NOMO-1 (cell line): ENCODE measurements at regions not wholly inside any gene's neighbourhood (a gene's known extent, or its start where the extent isn't known, plus 50 kb on each side); places are given as distances from the start of the nearest gene placed in this dataset.
"Not testable (repeated sequence)": the region's sequence is repeated elsewhere in the genome, so short reads cannot be mapped to it uniquely, and the experiment has no call there.

Source experiments
- DNase-seq, 2 experiments: peaks; one replicate each; lab custom pipeline; 2025; ENCODE audit not compliant: unreplicated experiment in 2 of 2; lab: John Stamatoyannopoulos, UW

DNA sequence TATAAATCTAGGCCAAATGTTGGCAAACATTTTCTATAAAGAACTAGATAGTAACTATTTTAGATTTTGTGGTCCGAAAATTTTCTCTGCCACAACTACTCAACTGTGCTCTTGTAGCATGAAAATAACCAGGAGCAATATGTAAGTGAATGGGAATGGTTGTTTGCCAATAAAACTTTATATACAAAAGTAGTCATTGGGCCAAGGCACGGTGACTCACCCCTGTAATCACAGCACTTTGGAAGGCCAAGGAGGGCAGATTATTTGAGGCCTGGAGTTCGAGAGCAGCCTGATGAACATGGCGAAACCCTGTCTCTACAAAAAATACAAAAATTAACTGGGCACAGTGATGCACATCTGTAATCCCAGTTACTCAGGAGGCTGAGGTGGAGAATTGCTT lies 617.1 kb downstream of the EPM2A start:
- DNase-seq: no peak

DNA sequence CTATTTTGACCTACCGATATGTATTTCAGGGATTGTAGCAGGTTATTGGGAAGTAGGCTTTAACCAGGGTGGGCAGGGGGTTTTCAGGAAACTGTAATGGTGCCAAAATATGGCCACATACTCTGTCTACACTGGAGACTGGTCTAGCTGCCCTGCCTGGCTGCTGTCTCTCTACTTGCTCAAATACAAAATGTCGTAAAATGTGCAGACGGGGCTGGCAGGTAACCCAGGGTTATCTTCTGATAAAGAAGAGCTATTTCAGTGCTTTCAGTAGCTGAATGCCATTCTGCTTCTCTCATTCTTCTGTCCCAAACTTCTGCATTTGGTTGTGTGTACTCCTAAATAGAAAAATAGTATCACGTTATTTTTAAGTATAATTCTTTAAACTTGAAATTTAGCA lies 616.2 kb downstream of the EPM2A start:
- no peak for DNase-seq

DNA sequence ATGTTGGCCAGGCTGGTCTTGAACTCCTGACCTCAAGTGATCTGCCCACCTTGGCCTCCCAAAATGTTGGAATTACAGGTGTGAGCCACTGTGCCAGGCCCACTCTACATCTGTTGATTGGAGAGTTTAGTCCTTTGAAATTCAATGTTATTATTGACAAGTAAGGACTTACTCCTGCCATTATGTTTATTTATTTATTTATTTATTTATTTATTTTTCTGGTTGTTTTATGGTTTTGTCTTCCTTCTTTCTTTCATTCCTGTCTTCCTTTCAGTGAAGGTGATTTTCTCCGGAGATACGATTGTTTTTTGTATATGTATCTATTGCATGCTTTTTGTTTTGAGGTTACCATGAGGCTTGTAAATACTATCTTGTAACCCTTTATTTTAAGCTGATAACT lies 602.6 kb downstream of the EPM2A start:
- no peak for DNase-seq

DNA sequence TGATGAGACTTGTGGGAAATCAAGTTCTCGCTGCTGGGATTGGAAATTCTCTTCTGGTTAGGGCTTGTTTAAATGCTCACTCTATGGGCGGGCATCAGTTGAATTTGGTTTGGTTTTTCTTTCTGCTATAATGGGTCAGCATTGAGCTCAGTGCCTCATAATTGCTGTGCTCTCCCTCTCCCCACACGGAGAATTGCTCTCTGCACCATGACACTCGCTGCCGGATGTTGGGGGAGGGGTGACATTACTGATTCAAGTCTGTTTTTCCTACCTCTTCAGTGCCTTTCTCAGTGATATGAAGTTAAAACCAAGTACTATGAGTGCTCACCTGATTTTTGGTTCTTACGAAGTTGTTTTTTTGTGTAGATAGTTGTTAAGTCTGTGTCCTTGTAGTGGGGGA lies 599.6 kb downstream of the EPM2A start:
- DNase-seq: no peak

DNA sequence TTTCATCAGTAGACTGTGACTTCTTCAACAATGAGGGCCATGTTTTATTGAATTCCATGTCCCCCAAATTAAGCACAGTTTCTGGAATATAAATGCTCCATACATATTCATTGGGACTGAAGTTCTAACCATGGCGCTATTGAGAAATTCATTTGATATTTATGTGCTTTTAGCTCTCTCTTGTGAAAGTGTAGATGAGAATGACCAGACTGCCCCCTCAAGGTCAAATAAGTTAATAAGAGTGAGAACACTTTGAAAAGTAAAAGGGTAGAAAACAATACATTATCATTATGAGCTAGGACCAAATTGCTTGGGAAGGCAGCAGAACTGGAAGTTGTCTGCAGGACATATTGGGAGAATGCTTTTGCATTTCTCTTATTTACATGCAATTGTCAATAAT lies 597.9 kb downstream of the EPM2A start:
- peak in 1 of 2 experiments; percentile 25 for DNase-seq

DNA sequence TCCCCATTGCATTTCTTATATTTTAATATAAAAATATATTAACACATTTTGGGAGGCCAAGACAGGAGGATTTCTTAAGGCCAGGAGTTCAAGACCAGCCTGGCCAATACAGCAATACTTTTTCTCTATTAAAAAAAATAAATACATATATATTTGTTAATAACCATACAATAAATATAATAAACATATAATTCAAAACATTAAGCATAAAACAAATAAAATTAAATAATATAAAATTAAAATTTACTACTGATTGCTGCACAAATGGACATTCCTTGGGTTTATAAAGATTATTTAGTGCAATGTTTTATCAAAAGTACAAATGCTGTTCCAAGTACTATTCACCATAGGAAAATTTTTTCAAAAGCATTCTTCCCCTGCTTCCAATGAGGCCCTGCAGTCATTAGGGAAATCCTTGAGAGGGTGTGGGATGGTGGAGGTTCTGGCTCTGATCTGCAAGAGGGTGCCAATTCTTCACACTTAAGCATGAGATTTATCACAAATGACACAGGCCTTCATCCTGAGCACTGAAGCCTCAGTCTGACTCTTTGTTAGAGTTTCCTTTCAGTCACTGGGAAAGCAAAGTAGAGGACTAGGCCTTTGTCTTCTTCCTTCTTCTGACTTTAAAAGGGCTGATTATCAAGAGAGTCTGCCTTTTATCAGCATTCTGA lies 596.7 kb downstream of the EPM2A start:
- DNase-seq: no peak

DNA sequence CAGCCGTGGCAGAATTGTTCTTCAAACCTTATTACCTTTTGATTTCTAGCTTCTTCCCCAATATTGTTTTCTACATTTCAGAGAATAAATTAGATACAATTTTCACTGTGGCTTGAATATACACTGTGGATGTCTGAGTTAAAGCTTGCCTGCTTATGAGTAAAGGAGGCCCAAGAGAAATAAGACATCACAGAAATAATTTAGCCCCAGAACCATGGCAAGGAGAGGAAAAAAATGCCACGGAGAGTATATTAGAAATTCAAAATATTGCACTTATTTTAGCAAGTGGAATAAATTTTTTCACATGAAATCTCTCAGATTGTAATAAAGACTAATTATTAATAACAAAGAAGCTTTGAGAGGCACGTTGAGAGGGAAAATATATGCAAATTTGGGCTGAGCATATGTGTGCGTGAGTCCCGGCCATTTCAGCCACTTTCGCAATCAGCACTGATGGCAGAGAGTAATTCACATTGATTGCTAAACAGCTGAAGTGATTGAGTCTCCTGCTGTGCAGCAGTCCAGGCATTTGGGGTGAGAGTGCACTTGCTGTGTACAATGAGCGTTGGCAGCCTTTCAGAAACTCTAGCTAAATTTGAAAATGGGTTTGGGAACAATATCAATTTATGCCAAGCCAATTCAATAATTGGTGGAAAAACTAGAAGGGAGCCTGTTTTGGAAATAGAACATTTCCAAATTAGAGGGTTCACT lies 596.0 kb downstream of the EPM2A start:
- DNase-seq: peak; percentile 55 to 85

DNA sequence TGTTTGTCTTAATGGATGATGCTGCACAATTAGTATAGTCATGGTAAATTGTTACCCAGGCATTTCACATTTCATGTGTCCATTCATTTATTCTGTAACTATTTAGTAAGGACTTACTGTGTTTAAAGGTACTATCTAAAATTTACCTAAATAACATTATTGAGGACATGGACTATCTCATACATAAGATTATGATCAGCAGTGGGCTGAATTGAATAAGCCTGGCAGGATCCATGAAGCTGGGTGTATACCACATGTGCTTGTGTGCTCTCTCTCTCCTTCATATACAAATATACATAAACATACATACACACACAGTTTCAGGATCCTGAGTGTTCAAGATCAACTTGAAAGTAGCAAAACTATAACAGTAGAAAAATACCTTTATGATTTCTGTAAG lies 595.4 kb downstream of the EPM2A start:
- no peak for DNase-seq

DNA sequence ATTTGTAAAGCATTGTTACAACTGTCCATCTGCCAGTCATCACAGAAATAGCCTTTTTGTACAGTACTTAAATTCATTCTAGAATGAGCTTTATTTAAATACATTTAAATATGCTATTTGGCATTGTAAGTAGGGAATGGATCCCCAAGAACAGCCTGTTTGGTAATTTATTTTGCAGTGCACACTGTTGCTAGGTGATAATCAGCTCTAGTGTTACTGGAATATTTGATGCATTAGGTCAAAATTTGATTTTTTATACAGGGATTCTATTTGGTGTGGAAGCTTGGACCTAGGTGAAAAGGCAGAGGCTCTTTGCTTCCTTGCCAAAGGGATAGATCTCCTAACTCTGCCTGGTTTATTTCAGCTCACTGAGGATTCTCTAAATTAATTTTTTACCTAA lies 593.7 kb downstream of the EPM2A start:
- no peak for DNase-seq

DNA sequence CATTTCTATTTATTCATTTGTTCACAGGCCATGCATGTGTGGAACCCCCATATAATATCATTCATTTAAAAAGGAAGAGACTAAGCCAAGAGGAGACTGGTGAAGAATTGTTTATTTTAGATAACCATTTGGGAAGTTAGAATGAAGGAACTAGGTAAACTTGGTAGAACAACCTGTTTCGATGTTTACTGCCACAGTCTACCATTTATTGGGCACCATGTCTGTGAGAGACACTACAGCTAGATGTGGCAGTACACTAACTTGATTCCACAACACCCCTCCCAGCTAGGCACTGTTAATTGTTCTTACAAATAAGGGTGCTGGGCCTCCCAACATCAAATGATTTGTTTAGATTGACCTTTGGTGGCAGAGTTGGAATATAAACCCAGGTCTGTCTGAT lies 592.4 kb downstream of the EPM2A start:
- DNase-seq: no peak

DNA sequence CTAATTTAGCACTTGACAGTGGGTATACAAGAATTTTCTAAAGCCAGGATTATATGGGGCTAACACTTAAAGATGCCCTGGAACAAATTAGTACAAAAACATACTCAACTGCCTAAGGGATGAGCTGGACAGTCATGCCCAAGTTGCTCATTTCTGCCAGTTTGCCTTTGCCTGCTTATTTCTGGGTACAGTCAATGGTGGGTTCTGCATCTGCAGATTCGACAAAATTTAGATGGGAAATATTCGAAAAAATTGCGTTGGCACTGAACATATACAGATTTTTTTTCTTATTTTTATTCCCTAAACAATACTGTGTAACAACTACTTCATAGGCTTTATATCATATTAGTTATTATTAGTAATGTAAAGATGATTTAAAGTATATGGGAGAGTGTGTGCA lies 591.9 kb downstream of the EPM2A start:
- DNase-seq: no peak

DNA sequence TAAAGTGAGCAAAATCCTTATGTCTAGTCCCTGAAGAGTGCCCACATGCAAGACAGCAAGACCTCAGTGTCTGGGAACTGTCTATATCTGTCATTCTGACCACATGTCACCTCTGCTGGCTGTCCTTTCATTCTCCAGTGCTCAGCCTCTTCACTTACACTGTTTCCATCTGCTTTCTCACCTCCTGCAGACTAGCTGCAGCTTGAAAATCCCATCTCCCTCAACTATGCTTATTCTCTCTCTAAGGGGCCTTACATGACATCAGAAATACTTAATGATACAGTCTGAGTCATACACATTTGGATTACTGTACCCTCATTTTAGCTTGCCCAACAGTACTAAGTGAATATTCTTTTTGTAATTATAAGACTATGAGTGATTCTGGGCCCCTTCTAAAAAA lies 587.8 kb downstream of the EPM2A start:
- DNase-seq: peak; percentile 12 to 59

DNA sequence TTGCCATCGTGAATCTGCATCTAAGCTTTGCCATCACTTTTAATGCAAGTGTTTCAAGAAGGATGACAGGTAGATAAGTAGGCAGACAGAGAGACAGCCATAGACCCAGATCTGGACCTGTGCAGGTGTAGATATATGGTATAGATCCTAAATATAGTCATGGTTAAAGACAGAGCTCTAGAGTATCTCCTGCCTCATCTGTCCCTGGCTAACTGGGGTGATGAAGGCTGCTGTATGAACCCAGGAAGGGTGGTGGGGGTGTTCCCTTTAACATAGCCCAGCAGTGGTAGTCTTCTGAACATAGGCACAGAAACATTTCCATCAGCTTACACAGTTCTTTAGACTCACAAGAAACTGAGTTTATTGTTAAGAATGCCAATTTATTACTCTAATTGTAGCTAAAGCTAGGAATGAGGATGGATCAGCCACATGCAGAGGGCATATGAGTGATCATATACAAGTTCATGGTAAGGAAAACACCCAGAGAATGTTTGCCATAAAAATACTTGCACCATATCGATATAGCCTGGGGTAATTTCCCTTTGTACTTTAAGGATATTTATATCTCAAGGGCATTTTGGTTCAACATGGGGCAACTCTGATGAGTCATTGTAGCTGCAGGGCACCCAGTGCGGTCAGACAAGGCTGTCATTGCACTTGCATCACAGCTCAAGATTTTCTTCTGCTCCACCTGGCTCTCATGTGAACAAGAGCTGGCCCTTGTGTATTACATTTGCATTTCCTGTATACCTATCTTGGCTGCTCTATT lies 587.2 kb downstream of the EPM2A start:
- peak; percentile 90 to 98 for DNase-seq

DNA sequence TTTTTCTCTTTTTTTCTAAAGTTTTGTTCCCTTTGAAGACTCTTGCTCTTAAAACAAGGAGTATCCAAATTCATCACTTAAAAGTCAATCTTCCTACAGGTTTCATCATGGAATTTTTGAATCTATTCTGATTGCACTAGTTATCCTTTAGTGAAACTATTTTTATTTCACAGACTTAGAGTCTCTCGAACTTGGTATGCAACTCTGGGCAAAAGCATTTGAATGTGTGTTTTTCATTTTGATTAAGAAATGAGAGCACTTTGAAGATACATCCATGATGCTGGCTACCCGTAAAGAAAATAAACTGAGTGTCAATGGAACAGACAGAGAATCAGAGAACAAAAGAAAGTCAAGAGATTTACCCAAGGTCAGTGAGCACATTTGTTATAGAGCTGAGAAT lies 586.5 kb downstream of the EPM2A start:
- no peak for DNase-seq

DNA sequence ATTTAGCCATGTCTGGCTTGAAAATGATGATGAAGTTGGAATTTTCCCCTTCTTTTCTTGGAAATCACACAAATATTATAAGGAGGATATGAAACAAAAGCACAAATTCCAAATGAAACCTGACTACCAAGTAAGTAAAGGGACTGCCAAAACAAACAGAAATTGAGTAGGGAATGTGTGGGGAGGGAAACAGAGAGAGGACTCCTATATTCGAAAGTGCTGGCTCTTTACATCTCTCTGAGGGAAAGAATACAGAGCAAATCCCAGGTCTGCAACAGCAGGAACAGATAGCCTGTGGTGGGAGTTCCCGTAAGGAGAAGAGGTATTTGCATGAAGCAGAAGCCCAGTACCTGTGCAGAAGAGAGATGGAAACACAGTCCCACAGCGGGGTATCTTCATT lies 583.7 kb downstream of the EPM2A start:
- DNase-seq: no peak

DNA sequence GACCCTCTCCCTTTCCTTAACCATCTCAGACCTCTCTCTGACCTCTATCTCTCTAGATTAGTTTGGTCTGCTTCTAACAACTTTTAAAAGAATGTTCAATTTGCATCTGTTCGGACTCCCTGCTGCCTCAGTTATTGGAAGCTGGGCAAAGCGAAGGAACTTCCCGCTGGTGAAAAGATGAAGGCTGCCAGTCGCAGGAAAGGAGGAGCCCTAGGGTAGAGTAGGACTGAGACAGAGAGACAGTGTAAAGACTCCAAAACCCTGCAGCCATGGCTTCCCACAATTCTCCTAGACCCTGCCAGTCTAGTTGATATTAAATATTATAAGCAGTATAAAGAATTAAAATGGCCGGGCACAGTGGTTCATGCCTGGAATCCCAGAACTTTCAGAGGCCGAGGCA lies 581.8 kb downstream of the EPM2A start:
- no peak for DNase-seq

DNA sequence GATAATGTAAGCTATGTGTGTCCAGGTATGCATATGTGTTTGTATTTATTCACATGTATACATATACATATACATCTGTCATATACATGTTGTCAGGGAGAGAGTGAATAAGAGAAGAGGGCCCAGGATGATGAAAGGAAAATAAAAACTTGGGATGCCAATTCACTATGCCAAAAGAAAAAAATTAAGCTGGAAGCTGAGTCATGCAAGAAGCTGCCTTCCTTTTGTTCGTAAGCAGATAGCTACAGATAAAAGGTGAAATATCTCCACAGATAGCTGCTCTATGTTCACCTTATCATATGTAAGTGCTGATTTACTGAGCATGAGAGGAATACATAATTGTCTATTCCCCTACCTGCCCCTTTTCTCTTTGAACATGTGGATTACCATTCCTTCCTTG lies 579.9 kb downstream of the EPM2A start:
- DNase-seq: no peak

DNA sequence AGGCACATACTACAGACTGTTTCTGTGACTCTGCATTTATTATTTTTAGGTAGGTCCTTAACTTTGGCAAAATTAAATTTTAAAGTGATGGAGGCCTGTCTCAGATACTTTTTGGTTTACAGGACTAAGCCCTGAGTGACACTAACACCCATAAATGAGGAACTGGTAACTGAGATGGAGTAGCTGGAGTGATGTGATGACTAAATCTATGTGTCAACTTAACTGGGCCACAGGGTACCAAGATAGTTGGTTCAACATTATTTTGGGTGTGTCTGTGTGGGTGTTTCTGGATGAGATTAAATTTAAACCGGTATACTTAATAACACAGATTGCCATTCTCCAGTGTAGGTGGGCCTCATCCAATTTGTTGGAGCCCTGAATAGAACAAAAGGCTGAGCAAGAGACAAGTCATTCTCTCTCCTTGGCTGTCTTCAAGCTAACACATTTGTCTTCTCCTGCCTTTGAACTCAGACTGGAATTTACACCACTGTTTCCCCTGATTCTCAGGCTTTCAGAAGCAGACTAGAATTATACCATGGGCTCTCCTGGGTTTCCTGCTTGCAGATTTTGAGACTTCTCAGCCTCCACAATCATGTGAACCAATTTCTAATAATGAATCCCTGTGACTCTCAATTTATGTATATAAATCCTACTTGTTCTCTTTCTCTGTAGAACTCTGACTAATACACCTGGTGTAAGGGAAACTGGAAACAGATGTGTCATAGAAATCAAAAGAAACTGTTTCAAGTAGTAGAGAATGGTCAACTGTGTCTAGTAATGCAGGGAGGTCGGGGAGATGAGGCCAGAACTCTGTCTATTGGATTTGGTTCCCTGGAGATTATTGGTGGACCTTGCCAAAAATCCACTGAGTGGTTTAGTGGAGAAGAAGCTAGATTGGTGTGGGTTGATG lies 579.2 kb downstream of the EPM2A start:
- DNase-seq: peak in 1 of 2 experiments; percentile 50

DNA sequence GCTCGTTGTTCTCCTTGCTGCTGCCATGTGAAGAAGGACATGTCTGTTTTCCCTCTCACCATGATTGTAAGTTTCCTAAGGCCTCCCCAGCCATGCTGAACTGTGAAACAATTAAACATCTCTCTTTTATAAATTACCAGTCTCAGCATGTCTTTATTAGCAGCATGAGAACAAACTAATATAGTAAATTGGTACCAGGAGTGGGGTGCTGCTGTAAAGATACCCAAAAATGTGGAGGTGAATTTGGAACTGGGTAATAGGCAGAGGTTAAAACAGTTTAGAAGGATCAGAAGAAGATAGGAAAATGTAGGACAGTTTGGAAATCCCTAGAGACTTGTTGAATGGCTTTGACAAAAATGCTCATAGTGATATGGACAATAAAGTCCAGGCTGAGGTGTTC lies 576.7 kb downstream of the EPM2A start:
- not testable (repeated sequence) for DNase-seq

DNA sequence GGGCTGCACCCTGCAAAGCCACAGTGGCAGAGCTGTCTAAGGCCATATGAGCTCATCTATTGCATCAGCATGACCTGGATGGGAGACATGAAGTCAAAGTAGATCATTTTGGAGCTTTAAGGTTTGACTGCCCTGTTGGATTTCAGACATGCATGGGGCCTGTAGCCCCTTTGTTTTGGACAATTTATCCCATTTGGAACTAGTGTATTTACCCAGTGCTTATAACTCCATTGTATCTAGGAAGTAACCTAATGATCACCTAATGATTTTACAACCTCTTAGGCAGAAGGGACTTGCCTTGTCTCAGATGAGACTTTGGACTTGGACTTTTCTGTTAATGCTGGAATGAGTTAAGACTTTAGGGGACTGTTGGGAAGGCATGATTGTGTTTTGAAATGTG lies 575.4 kb downstream of the EPM2A start:
- DNase-seq: no peak

DNA sequence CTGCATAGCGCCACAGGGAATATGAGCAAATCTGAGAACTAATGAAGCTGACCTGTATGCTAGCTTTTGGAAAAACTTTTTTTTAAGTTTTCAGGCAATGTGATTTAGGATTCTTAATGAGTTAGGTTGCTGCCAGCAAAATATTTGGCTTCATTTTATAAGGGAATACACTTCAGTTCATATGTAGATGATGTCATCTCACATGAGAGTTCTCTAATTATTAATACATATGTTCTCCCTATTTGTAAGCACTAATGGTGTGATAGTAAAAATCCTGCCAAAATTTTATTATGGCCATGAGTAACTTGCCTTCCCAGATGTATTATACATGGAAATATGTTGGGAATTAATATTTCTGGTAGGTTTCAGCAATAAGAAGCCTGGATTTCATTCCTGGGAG lies 573.8 kb downstream of the EPM2A start:
- no peak for DNase-seq
